HFF-Myc (cell line): ENCODE measurements at regions not wholly inside any gene's neighbourhood (a gene's known extent, or its start where the extent isn't known, plus 50 kb on each side); places are given as distances from the start of the nearest gene placed in this dataset.

Experiments used
- DNase-seq: peaks from one replicate; pipeline ENCODE4 v3.0.0-alpha.2; 2011; ENCODE audit warnings: low read depth; ENCODE audit errors: extremely low read depth
- H3K4me3 ChIP-seq: replicated peaks from 2 replicates; pipeline ENCODE4 v1.5.1; 2011; ENCODE audit warnings: low read depth, mild to moderate bottlenecking, control low read depth, low read length
- TF ChIP-seq, protein P1 (sequence below): IDR thresholded peaks from 2 replicates; pipeline ENCODE4 v1.5.1; 2012; ENCODE audit warnings: mild to moderate bottlenecking, low read depth, low read length, control low read depth; ENCODE audit errors: missing control alignments

DNA sequence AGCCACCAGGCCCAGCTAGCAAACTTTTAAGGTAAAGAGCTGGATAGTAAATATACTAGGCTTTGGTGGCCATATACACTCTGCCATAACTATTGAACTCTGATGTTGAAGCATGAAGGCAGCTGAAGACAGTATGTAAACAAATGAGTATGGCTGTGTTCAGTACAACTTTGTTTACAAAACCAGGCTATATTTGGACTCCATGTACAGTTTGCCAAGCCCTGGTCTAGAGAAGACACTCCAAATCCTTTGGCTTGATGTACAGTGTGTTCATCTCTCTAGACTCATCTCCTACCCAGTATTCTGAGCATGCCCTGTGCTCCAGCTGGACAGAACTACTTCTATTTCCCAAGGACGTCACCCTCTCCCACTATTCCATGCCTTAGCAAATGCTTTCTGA lies 54.3 kb upstream of the MEGF10 start:
- no peak overlapping the region for H3K4me3 ChIP-seq
- DNase-seq = no peak
- TF ChIP-seq, protein P1, sequence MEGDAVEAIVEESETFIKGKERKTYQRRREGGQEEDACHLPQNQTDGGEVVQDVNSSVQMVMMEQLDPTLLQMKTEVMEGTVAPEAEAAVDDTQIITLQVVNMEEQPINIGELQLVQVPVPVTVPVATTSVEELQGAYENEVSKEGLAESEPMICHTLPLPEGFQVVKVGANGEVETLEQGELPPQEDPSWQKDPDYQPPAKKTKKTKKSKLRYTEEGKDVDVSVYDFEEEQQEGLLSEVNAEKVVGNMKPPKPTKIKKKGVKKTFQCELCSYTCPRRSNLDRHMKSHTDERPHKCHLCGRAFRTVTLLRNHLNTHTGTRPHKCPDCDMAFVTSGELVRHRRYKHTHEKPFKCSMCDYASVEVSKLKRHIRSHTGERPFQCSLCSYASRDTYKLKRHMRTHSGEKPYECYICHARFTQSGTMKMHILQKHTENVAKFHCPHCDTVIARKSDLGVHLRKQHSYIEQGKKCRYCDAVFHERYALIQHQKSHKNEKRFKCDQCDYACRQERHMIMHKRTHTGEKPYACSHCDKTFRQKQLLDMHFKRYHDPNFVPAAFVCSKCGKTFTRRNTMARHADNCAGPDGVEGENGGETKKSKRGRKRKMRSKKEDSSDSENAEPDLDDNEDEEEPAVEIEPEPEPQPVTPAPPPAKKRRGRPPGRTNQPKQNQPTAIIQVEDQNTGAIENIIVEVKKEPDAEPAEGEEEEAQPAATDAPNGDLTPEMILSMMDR = no peak
